Endothelial cell of umbilical vein (primary cell): ENCODE measurements at regions not wholly inside any gene's neighbourhood (a gene's known extent, or its start where the extent isn't known, plus 50 kb on each side); places are given as distances from the start of the nearest gene placed in this dataset.

ENCODE experiments used
- EZH2 ChIP-seq: IDR thresholded peaks from 2 replicates; pipeline ENCODE4 v1.6.1; 2012; ENCODE audit warnings: borderline replicate concordance, low read depth, mild to moderate bottlenecking, moderate library complexity, low read length, inconsistent platforms; ENCODE audit not compliant: severe bottlenecking
- FOS ChIP-seq: IDR thresholded peaks from 2 replicates; pipeline ENCODE4 v1.6.1; 2011; ENCODE audit warnings: mild to moderate bottlenecking, low read length, moderate library complexity, borderline replicate concordance; ENCODE audit not compliant: insufficient read depth
- JUN ChIP-seq: IDR thresholded peaks from 2 replicates; pipeline ENCODE4 v1.6.1; 2011; ENCODE audit warnings: borderline replicate concordance, low read depth; ENCODE audit not compliant: insufficient read length, insufficient read depth
- MYC ChIP-seq: IDR thresholded peaks from one replicate; pipeline ENCODE4 v1.6.1; 2011; ENCODE audit warnings: mild to moderate bottlenecking, low read depth, low read length
- POLR2A ChIP-seq: IDR thresholded peaks from 2 replicates; pipeline ENCODE4 v1.6.1; 2012; ENCODE audit warnings: low read depth, mild to moderate bottlenecking, control low read depth, low read length
- POLR2AphosphoS5 ChIP-seq: IDR thresholded peaks from 2 replicates; pipeline ENCODE4 v1.6.1; 2012; ENCODE audit warnings: low read depth, mild to moderate bottlenecking, control low read depth, low read length, moderate library complexity; ENCODE audit not compliant: insufficient read depth
- TF ChIP-seq, protein P1 (sequence below), 2 donors: IDR thresholded peaks; 1 replicate in 1 of 2; 2 replicates in 1 of 2; pipeline ENCODE4 v1.5.1; 2011; ENCODE audit warnings: low read length in 2 of 2, mild to moderate bottlenecking in 2 of 2, moderate library complexity in 2 of 2, control low read depth in 1 of 2, inconsistent platforms in 1 of 2, low read depth in 1 of 2; ENCODE audit not compliant: insufficient read depth in 1 of 2; ENCODE audit errors: extremely low read depth in 1 of 2
- TF ChIP-seq, protein P2 (sequence below): IDR thresholded peaks from 2 replicates; pipeline ENCODE4 v1.6.1; 2011; ENCODE audit not compliant: insufficient read depth, insufficient read length

DNA sequence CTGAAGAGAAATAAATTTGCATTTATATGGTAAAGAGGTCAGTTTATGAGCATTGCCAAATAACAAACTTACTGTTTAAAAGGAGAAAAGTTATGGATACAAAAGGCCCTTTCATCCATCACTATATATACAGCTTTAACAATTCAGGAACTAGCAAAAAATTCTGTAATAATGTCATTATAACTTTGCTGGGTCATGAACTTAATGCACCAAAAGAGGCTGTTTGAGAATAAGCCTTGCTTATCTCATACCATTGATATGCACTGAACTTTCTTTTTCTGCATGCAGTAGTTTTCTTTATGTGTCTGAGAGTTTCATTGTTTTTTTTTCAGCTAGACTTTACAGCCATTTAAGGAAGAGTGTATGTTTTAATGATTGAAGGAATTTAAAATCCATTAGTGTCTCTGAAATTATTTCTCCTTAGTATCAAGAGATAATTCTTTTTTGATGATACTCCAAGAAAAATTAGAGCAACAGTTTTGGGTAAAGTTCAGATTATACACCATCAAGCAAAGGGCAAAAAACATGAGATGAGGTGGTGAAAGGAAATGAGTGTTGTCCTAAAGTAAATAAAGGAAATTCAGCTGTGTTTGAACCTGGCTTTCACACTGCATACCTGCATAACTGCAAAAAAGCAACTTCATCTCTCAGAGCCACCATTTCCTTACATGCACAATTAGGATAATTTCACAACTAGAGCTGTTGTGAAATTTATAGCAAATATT is 188.2 kb upstream of the ANO3 start:
- TF ChIP-seq, protein P1, sequence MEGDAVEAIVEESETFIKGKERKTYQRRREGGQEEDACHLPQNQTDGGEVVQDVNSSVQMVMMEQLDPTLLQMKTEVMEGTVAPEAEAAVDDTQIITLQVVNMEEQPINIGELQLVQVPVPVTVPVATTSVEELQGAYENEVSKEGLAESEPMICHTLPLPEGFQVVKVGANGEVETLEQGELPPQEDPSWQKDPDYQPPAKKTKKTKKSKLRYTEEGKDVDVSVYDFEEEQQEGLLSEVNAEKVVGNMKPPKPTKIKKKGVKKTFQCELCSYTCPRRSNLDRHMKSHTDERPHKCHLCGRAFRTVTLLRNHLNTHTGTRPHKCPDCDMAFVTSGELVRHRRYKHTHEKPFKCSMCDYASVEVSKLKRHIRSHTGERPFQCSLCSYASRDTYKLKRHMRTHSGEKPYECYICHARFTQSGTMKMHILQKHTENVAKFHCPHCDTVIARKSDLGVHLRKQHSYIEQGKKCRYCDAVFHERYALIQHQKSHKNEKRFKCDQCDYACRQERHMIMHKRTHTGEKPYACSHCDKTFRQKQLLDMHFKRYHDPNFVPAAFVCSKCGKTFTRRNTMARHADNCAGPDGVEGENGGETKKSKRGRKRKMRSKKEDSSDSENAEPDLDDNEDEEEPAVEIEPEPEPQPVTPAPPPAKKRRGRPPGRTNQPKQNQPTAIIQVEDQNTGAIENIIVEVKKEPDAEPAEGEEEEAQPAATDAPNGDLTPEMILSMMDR (IDR thresholded peaks at IDR 0.05; ENCODE audit: extremely low read depth in 1 of 2, insufficient read depth in 1 of 2, low read depth in 1 of 2, low read length in 2 of 2): no peak
- TF ChIP-seq POLR2A: no peak
- TF ChIP-seq JUN: no peak
- no peak for TF ChIP-seq EZH2
- TF ChIP-seq POLR2AphosphoS5: no peak
- TF ChIP-seq MYC: no peak
- TF ChIP-seq FOS: no peak
- TF ChIP-seq, protein P2, sequence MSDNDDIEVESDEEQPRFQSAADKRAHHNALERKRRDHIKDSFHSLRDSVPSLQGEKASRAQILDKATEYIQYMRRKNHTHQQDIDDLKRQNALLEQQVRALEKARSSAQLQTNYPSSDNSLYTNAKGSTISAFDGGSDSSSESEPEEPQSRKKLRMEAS: no peak
